ENCODE measurements at regions not wholly inside any gene's neighbourhood (a gene's known extent, or its start where the extent isn't known, plus 50 kb on each side); places are given as distances from the start of the nearest gene placed in this dataset.

DNA sequence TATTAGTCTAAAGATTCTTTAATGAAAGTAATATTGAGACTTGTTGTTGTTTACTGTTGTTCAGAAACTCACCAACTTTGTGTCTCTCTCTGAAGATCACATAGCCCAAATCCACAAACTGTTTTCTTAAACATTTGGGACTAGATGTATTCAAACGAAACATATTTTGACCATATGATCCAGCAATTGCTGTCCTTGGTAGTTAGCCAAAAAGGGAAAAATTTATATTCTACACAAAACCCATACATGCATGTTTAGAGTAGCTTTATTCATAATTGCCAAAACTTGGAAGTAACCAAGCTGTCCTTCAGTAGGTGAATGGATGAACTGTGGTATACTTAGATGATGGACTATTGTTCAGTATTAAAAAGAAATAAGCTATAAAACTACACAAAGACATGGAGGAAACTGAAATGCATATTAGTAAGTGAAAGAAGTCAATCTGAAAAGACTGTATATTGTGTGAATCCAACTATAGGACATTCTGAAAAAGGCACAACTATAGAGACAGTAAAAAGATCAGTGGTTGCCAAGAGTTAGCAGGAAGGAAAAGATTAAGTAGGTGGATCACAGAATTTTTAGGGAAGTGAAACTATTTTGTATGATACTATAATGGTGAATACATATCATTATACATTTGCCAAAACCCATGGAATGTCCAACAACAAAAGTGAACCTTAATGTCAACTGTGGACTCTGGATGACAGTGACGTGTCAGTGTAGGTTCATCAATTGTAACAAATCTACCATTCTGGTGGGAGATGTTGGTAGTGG, 442.9 kb downstream of the INSC start:
- TF ChIP-seq GATA3 (IDR thresholded peaks at IDR 0.05; ENCODE audit: low read depth, low read length) (no peak), GATA2 (IDR thresholded peaks at IDR 0.05; ENCODE audit: low read depth, low read length) (no peak)

DNA sequence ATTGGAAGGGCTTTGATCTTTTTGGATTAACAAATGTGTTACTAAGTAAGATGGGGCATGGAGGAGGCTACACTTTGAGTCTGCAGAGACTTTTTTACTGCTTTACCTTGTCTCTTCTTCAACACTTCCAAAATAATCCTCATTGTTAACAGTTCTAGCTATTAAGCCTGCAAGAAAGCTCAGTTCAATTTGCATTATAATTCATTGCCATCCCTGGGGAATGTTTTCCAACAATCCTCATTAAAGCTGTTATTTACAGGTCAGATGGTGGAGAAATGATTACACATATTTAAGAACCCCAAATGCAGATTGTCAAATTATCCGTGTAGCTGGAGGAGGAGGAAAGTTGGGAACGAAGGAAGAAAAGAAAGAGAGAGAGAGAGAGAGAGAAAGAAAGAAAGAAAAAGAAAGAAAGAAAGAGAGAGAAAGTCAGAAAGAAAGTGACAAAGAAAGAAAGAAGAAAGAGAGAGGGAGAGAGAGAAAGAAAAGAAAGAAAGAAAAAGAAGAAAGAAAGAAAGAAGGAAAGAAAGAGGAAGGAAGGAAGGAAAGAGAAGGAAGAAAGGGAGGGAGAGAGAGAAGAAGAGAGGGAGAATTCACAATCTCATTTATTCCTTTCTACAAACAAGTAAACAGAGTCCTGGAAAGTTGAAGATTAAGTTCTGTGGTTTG, 443.9 kb downstream of the INSC start:
- no peak for TF ChIP-seq GATA3 (IDR thresholded peaks at IDR 0.05; ENCODE audit: low read depth, low read length)
- no peak for TF ChIP-seq GATA2 (IDR thresholded peaks at IDR 0.05; ENCODE audit: low read depth, low read length)

DNA sequence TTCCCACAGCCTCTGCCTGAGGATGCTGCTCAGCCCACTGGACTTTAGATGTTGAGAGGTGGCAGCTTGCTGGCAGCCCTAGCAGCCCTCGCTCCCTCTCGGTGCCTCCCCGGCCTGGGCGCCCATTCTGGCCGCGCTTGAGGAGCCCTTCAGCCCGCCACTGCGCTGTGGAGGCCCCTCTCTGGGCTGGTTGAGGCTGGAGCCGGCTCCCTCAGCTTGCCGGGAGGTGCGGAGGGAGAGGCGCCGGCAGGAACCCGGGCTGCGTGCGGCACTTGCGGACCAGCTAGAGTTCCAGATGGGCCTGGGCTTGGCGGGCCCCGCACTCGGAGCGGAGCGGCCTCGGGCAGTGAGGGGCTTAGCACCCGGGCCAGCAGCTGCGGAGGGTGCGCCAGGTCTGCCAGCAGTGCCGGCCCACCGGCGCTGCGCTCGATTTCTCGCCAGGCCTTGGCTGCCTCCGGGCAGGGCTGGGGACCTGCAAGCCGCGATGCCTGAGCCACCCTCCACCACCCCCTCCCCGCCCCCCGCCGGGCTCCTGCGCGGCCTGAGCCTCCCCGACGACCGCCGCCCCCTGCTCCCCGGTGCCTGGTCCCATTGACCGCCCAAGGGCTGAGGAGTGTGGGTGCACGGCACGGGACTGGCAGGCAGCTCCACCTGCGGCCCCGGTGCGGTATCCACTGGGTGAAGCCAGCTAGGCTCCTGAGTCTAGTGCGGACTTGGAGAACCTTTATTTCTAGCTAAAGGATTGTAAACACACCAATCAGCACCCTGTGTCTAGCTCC, 446.2 kb downstream of the INSC start:
- TF ChIP-seq GATA3 (IDR thresholded peaks at IDR 0.05; ENCODE audit: low read depth, low read length) (no peak), GATA2 (IDR thresholded peaks at IDR 0.05; ENCODE audit: low read depth, low read length) (no peak)

DNA sequence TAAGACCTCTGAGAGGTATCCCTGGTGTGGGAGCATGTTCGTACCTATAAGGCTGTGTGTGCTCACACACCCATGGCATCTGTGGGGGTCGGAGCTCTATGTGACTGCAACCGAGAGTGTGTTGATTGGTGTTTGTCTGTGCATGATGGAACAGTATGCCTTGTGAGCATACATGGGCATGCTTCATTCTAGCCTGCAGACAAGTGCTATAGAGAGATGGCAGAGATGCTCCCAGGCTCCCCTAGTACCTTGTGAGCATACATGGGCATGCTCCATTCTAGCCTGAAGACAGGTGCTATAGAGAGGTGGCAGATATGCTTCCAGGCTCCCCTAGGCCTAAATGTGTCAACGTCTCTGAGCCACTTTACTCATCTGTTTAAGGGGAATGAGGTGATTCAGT, 447.5 kb downstream of the INSC start:
- TF ChIP-seq GATA3 (IDR thresholded peaks at IDR 0.05; ENCODE audit: low read depth, low read length) (no peak), GATA2 (IDR thresholded peaks at IDR 0.05; ENCODE audit: low read depth, low read length) (no peak)

DNA sequence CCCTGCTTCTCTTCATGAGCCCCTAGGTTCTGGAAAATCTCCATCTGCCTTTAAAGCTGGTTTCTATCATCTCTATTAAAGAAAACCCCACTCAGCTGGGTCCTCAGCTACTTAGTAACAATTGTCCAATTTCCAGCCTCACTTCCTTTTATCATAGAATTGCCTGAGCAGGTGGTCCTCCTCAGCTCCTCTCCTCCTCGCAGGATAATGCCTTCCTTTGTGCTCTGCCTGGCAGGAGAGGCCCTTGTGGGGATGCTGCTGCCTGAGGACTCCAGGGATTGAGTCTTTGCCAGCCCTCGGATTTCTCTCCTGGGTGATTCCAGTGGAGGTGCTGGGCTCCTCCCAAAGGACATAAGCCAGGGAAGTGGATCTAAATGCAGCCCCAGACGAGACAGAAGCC, 448.3 kb downstream of the INSC start:
- TF ChIP-seq GATA3 (IDR thresholded peaks at IDR 0.05; ENCODE audit: low read depth, low read length): no peak
- TF ChIP-seq GATA2 (IDR thresholded peaks at IDR 0.05; ENCODE audit: low read depth, low read length): no peak

DNA sequence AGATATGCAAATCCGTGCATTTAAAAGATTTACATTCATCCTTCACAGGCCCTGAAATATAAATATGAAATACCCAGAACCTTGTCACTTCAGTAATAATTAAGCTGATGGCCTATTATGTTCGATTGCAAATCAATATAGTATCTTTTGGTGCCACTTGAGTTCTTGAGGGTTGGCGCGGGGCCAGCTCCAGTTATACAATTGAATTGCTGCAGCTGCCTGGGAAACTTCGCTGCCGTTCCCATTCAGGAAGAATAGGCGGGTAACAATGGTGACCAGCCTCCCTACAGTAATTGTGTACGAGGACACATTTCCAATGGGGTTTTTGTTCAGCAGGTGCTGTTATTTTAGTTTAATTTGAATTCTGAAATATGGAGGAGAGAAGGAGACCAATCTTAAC, 451.2 kb downstream of the INSC start:
- no peak for TF ChIP-seq GATA2 (IDR thresholded peaks at IDR 0.05; ENCODE audit: low read depth, low read length)
- TF ChIP-seq GATA3 (IDR thresholded peaks at IDR 0.05; ENCODE audit: low read depth, low read length): no peak

DNA sequence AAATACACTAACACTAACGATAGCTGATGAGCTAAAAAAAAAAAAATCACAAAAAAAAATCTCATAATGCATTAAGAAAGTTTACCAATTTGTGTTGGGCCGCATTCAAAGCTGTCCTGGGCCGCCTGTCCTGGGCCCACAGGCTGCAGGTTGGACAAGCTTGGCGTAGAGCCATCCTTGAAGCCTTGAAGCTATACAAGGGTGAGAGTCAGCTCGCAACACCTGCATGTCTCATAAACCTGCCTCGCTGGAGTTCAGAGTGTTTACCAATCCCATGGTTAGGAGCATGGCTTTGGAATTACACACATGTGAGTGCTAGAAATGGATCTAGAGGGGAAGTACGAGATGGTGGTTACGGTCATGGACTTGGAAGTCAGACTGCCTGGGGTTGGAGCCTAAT, 453.7 kb downstream of the INSC start:
- TF ChIP-seq GATA3 (IDR thresholded peaks at IDR 0.05; ENCODE audit: low read depth, low read length) (no peak), GATA2 (IDR thresholded peaks at IDR 0.05; ENCODE audit: low read depth, low read length) (no peak)

DNA sequence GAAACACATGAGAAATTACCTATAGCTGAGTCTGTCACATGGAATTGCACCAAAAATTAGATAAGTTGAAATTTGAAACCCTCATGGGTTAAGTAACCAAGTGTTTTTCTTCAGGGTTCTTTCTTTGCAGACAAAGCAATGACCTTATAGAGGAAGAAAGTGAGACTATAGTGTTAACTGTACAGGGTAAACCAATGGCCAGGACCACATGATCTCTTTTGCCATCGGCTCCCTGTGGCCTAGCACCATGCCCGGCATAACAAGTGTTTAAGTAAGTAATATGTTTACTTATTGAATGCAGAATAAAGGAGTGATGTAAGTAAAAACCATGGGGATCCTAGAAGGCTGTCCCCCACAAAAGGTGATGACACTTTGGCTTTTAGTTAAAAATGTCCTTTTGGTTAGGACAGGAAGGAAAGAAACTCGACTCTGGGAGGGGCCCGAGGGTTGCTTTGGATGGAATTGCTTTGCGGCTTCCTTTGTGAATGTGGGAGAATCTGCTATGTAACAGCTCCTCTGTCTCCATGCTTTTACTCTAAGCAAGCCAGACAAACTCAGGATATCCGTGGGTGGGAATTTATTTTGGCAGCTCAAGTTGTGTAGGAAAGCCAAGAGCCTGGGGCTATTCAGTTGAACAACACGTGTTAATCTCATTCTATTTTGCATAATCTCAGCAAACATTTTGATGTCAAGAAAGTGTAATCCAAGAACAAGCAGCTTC, 454.7 kb downstream of the INSC start:
- no peak for TF ChIP-seq GATA2 (IDR thresholded peaks at IDR 0.05; ENCODE audit: low read depth, low read length)
- no peak for TF ChIP-seq GATA3 (IDR thresholded peaks at IDR 0.05; ENCODE audit: low read depth, low read length)

DNA sequence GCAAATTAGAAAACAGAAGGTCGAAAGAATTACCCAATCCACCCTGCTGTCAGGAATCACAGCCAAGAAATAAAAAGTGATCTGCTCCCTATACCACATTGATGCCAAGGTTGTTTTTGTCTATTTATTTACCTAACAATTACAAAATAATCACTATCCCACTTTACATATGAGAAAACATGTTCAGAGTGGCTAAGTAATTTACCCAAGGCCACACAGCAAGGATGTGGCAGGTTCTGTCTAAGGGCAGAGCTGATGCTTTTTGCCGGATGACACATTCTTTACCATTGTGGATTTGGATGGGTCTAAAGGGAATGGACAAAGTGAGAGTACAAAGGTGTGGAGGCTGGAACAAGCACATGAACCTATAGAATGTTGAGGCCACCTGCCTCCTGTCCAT, 460.7 kb downstream of the INSC start:
- TF ChIP-seq GATA2 (IDR thresholded peaks at IDR 0.05; ENCODE audit: low read depth, low read length) (no peak), GATA3 (IDR thresholded peaks at IDR 0.05; ENCODE audit: low read depth, low read length) (no peak)

DNA sequence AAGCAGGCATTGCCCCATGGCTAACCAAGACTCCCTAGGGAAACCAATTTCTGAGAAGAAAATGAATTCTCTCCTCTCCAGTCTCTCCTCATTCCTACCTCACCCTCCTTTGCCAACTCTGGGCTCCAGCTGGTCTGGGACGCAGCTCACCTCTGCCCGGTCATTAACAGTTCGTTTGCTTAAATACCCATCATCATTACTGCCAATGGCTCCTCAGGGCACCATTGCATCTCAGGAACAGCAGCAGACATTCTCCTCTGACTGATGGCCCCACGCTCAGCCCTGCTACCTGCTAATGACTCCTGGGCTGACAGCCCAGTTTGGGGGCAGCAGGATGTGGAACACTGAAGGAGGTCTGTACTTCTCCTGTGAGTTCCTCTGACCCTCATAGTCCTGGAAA, 462.0 kb downstream of the INSC start:
- TF ChIP-seq GATA3 (IDR thresholded peaks at IDR 0.05; ENCODE audit: low read depth, low read length) (no peak), GATA2 (IDR thresholded peaks at IDR 0.05; ENCODE audit: low read depth, low read length) (no peak)

DNA sequence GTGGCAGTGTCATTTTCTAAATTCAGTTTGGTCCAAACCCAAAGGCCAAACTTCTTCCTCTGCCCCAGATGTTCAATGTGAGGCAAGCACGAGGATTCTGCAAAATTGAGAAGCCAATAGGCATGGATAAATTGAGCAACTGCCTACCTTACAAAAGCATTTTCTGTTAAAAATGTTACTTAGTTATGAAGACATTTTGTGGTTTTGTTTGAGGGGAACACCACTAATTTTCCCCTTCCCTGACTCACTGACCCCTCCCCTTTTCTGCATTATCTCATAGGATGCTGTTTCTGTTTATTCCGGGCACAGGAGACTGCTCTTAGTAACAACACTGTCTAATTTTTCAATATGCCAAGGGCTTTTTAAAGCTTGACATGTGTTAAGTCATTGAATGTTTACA, 462.8 kb downstream of the INSC start:
- no peak for TF ChIP-seq GATA3 (IDR thresholded peaks at IDR 0.05; ENCODE audit: low read depth, low read length)
- no peak for TF ChIP-seq GATA2 (IDR thresholded peaks at IDR 0.05; ENCODE audit: low read depth, low read length)

DNA sequence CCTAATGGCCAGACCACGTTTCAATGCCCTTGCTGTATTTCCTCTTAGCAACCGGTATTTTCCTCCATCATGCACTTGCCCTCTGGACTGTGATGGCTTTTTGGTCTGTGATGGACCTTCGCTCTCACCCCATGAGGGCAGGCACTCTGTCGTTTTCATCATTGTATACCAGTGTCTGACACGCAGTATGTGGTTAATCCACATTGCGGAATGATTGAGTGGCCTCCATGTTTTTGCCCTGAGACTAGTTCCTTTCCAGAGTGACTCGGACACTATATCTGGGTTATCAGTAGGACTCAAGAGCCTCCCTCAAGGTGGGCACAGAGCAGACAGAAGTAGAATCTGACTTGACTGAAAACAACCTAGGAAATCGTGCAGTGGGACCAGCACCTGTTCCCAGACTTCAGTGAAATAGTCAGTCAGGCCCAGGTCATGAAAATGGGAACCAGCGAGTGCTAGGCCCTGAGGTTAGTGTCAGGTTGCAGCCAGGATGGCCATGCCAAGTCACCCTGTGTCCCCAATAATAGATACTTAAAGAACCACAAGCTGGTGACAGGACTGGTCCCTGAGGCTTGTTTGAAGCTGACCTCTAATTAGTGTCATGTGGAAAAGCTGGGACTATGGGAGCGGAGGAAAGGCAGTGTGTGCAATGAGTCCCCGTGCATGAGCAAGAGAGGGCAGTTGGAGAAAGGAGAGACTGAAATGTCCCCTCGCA, 464.7 kb downstream of the INSC start:
- no peak for TF ChIP-seq GATA2 (IDR thresholded peaks at IDR 0.05; ENCODE audit: low read depth, low read length)
- TF ChIP-seq GATA3 (IDR thresholded peaks at IDR 0.05; ENCODE audit: low read depth, low read length): no peak

DNA sequence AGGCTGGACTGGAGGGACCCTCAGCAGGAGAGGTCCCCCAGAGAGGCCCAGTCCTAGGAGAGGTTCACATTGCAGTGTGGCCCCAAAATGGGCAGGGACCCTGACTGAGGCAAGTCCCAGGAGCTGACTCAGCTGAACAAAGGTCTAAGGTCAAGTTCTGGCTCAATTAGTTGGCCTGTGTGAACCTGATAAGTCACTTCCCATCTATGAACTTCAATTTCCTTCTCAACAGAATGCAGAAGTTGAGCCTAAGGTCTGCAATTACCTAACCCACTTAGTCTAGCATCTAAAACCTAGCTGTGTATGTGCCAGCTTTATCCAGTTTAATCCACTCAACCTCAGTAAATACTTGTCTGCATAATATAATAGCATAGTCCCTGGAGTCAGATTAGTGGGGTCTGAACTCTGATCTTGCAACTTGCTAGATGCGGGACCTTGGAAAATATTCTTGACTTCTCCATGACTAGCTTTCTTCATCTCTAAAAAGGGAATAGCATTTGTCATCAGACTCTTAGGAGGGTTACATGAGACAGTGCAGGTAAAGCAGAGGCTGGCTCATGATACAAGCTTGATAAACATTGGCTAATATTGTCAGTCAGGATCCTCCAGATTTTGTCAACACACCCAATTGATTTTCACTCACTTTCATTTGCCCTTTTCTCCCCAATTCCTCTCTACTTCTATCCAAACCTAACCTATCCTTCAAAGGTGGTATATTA, 465.5 kb downstream of the INSC start:
- TF ChIP-seq GATA3 (IDR thresholded peaks at IDR 0.05; ENCODE audit: low read depth, low read length) (no peak), GATA2 (IDR thresholded peaks at IDR 0.05; ENCODE audit: low read depth, low read length) (no peak)

Data from SH-SY5Y (cell line).